B cell (primary cell): ENCODE measurements at regions not wholly inside any gene's neighbourhood (a gene's known extent, or its start where the extent isn't known, plus 50 kb on each side); places are given as distances from the start of the nearest gene placed in this dataset.

Experiments used
- EZH2 ChIP-seq: IDR thresholded peaks from 2 replicates; pipeline ENCODE4 v1.6.1; 2012; ENCODE audit warnings: borderline replicate concordance, low read depth, mild to moderate bottlenecking, moderate library complexity, low read length; ENCODE audit not compliant: insufficient read depth, poor library complexity, severe bottlenecking
- TF ChIP-seq, protein P1 (sequence below): fragments of 200-600 bp; IDR thresholded peaks from one replicate; pipeline ENCODE4 v1.8.0; 2022; ENCODE audit warnings: antibody characterized with exemption, mild to moderate bottlenecking

DNA sequence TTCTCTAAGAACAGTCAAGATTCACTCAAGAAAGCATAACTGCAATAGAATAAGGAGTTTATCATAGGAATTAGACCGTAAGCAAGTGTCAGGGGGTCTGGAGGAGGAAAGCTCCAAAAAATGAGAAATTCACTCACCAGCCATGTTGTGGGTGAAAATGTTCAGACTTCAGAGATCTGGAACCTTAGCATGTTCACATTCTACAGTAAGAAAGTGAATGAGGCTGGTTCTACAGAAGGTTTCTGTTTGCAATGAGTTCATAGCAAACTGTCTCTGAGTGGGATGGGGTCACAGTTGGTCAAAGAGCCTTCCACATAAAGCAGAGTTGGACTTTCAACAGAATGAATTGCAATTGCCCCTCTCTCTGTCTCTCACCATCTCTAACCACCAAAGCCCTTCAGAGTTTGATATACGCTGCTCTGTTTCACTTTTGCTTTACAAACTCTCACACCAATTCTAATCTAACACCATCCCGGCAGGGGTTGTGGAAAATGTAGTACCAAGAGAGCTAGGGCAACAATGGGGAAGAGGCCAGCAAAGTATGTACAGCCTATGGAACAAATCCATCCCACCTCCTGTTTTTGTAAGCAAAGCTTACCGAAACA, 581.8 kb upstream of the UBE2E2 start:
- TF ChIP-seq, protein P1, sequence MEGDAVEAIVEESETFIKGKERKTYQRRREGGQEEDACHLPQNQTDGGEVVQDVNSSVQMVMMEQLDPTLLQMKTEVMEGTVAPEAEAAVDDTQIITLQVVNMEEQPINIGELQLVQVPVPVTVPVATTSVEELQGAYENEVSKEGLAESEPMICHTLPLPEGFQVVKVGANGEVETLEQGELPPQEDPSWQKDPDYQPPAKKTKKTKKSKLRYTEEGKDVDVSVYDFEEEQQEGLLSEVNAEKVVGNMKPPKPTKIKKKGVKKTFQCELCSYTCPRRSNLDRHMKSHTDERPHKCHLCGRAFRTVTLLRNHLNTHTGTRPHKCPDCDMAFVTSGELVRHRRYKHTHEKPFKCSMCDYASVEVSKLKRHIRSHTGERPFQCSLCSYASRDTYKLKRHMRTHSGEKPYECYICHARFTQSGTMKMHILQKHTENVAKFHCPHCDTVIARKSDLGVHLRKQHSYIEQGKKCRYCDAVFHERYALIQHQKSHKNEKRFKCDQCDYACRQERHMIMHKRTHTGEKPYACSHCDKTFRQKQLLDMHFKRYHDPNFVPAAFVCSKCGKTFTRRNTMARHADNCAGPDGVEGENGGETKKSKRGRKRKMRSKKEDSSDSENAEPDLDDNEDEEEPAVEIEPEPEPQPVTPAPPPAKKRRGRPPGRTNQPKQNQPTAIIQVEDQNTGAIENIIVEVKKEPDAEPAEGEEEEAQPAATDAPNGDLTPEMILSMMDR, result no peak
- no peak for TF ChIP-seq EZH2
